ENCODE measurements at regions not wholly inside any gene's neighbourhood (a gene's known extent, or its start where the extent isn't known, plus 50 kb on each side); places are given as distances from the start of the nearest gene placed in this dataset.
A peak's percentile ranks its signal among the peaks of the same experiment; 100 is the strongest.

GRCh38 chr4:145234091-145234706 is 53.8 kb upstream of the OTUD4 start:
- peak; percentile 74 for DNase-seq

GRCh38 chr4:145231906-145232700 is 51.7 kb upstream of the OTUD4 start:
- no peak for DNase-seq

GRCh38 chr4:145230726-145231125 is 50.3 kb upstream of the OTUD4 start:
- no peak for DNase-seq

Data from left kidney (tissue), 1 donor.